Ovary (tissue), 7 donors: ENCODE measurements at regions not wholly inside any gene's neighbourhood (a gene's known extent, or its start where the extent isn't known, plus 50 kb on each side); places are given as distances from the start of the nearest gene placed in this dataset.

Source experiments
- DNase-seq, 5 donors: peaks; one replicate each; pipeline ENCODE4 v3.0.0-alpha.2; 2019 to 2020
- H3K27ac ChIP-seq, 2 donors: fragments of 200-600 bp; one replicate each; pipeline versions ENCODE4 v1.5.1 to v1.8.0; 2019 to 2022
- H3K27me3 ChIP-seq: fragments of 200-600 bp; one replicate; pipeline ENCODE4 v1.8.0; 2022
- H3K36me3 ChIP-seq: fragments of 200-600 bp; sonication (generic); one replicate; pipeline ENCODE4 v1.5.1; 2019
- H3K4me1 ChIP-seq: one replicate; pipeline ENCODE4 v1.8.1; 2013; ENCODE audit warnings: mild to moderate bottlenecking, moderate library complexity; ENCODE audit not compliant: insufficient read depth
- H3K4me3 ChIP-seq: fragments of 200-600 bp; sonication (generic); one replicate; pipeline ENCODE4 v1.5.1; 2017
- H3K9me3 ChIP-seq, 2 donors: fragments of 200-600 bp in 1 of 2; sonication (generic) in 1 of 2; one replicate each; pipeline versions ENCODE4 v1.5.1 to v1.8.1; 2013 to 2019; ENCODE audit warnings: mild to moderate bottlenecking in 1 of 2, moderate library complexity in 1 of 2
- EP300 ChIP-seq: sonication (generic); formaldehyde crosslinking; IDR thresholded peaks from one replicate; pipeline ENCODE4 v1.6.1; 2017; ENCODE audit warnings: antibody characterized with exemption
- POLR2A ChIP-seq: fragments of 450-650 bp; IDR thresholded peaks from one replicate; pipeline ENCODE4 v1.6.1; 2017; ENCODE audit warnings: antibody characterized with exemption, mild to moderate bottlenecking, moderate library complexity
- WGBS, 3 donors: extraction: QIAGEN DNeasy Blood & Tissue Kit in 1 of 3; methylation state at CpG; one replicate each; pipeline versions ENCODE4 v1.1.5 to v1.1.7; 2013 to 2017; 5-methylcytosine and 5-hydroxymethylcytosine counted together
- intact Hi-C, 4 donors: fragments of 100-400 bp; cut with DNase I; formaldehyde crosslinking; loops; one replicate each; pipeline versions ENCODE4 v1.11.0 to v1.15.1; 2022 to 2023
- TF ChIP-seq, protein P1 (sequence below), 3 donors: fragments of 450-650 bp in 2 of 3; fragments of 200-600 bp in 1 of 3; IDR thresholded peaks; one replicate each; pipeline versions ENCODE4 v1.5.1 to v1.8.0; 2016 to 2022; ENCODE audit warnings: antibody characterized with exemption in 3 of 3, mild to moderate bottlenecking in 1 of 3
- donor health status: DM: no; HTN: no; CAD: no; lungs with moderate emphysema.
- donor health status: DM: no; HTN: no; CAD: no.
- donor health status: Bipolar disorder and iron deficiency.
- donor health status: DM: no; HTN: no; CAD: no.
- donor health status: DM: yes; HTN: yes; CAD: no.

DNA sequence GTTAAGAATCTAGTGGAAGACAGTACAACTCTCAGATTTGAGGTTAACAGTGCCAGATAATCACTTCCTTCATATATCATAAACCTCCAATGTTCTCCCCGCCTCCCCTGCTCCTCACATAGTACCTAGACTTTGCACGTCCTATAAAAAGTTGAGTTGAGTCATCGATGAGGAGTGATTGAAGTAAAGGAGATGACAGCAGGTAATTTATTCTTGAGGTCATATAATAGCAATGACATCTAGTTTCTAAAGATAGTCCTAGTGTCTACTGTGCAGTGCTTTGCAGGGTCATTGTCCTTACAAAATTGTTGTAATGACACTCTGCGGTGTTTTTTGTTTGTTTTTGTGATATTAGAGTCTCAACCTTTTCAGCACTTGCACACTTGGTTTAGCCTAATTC lies 510.5 kb upstream of the LRFN5 start:
- no peaks in the 10 kb centered on the region for H3K9me3 ChIP-seq
- intact Hi-C loops = no loop called here
- no peak overlapping the region for H3K4me3 ChIP-seq
- no peak for TF ChIP-seq EP300
- no peak for TF ChIP-seq POLR2A
- TF ChIP-seq, protein P1, sequence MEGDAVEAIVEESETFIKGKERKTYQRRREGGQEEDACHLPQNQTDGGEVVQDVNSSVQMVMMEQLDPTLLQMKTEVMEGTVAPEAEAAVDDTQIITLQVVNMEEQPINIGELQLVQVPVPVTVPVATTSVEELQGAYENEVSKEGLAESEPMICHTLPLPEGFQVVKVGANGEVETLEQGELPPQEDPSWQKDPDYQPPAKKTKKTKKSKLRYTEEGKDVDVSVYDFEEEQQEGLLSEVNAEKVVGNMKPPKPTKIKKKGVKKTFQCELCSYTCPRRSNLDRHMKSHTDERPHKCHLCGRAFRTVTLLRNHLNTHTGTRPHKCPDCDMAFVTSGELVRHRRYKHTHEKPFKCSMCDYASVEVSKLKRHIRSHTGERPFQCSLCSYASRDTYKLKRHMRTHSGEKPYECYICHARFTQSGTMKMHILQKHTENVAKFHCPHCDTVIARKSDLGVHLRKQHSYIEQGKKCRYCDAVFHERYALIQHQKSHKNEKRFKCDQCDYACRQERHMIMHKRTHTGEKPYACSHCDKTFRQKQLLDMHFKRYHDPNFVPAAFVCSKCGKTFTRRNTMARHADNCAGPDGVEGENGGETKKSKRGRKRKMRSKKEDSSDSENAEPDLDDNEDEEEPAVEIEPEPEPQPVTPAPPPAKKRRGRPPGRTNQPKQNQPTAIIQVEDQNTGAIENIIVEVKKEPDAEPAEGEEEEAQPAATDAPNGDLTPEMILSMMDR (IDR thresholded peaks at IDR 0.05) = no peak
- no peak for DNase-seq
- H3K4me1 ChIP-seq = no peaks in the 10 kb centered on the region
- H3K36me3 ChIP-seq = no peaks in the 10 kb centered on the region
- no peaks in the 10 kb centered on the region for H3K27me3 ChIP-seq
- WGBS, 3 donors = 85 to 87% (median 87%) methylated on average over 4 of the region's 4 CpGs
- H3K27ac ChIP-seq = no peak overlapping the region

DNA sequence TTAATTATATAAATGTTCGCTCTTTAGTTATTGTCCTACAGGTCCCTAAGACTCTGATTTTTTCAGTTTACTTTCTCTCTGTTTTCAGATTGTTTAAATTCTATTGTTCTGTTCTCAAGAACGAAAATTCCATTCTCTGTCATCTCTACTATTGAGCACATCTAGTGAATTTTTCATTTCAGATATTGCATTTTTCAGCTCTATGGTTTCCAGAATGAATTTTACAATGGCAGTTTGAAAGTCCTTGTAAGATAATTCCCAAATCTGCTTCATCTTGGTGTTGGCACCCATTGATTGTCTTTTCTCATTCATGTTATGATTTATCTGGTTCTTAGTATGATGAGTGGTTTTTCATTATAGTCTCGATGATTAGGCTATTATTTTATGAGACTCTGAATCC lies 519.6 kb upstream of the LRFN5 start:
- no peaks in the 10 kb centered on the region for H3K27me3 ChIP-seq
- no peaks in the 10 kb centered on the region for H3K4me1 ChIP-seq
- intact Hi-C loops = no loop called here
- no peaks in the 10 kb centered on the region for H3K9me3 ChIP-seq
- H3K36me3 ChIP-seq = no peaks in the 10 kb centered on the region
- no peak for DNase-seq
- H3K27ac ChIP-seq = no peak overlapping the region
- H3K4me3 ChIP-seq = no peak overlapping the region
- TF ChIP-seq EP300 (no peak), POLR2A (no peak)
- TF ChIP-seq, protein P1 (IDR thresholded peaks at IDR 0.05) = no peak
- WGBS, 3 donors = 82 to 89% (median 87%) methylated on average over 3 of the region's 3 CpGs

DNA sequence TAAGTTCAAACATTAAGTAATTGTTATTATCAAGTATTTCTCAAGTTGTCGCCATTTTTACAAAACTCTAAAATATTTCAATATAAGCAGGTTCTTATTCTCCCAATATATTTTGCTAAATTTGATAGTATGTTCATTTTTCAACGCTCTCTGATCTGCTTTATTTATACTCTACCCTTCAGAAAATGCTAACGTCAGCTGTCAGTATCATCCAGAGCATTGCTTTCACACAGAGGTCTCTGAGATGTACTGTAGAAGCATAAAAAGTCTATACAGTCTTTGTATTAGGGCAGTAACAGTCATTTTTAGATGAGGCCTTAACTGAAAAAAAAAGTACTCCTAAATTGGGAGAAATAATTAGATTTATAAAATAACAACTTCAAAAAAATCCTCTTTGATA lies 533.1 kb upstream of the LRFN5 start:
- 76 to 86% (median 78%) methylated on average over 3 of the region's 3 CpGs for WGBS, 3 donors
- Histone ChIP-seq H3K27ac (no peak overlapping the region), H3K4me1 (no peaks in the 10 kb centered on the region), H3K9me3 (no peaks in the 10 kb centered on the region), H3K27me3 (no peaks in the 10 kb centered on the region), H3K4me3 (no peak overlapping the region), H3K36me3 (no peaks in the 10 kb centered on the region)
- DNase-seq = no peak
- intact Hi-C loops = no loop called here
- no peak for TF ChIP-seq EP300
- TF ChIP-seq, protein P1 (IDR thresholded peaks at IDR 0.05) = no peak
- TF ChIP-seq POLR2A = no peak

DNA sequence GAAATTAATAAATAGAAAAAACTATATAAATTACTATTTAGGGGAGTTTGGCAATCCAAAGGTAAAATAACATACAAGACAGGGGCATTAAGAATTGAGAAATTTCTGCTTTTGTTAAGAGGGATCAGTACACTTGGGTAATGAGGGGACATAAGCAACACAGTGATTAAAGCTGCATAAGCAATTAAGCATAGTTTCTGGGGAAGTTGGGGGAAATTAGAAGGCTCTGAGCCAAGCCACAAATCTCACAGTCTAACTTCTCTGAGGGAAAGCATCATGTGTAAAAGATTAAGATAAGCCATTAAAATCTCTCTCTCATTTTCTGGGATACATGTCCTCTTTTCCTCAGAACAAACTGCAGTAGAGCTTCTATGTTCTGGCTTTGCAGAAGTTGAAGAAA lies 533.9 kb upstream of the LRFN5 start:
- Histone ChIP-seq H3K4me3 (no peak overlapping the region), H3K36me3 (no peaks in the 10 kb centered on the region), H3K27ac (no peak overlapping the region), H3K9me3 (no peaks in the 10 kb centered on the region), H3K27me3 (no peaks in the 10 kb centered on the region), H3K4me1 (no peaks in the 10 kb centered on the region)
- intact Hi-C loops = no loop called here
- TF ChIP-seq, protein P1 (IDR thresholded peaks at IDR 0.05) = no peak
- TF ChIP-seq EP300 = no peak
- no peak for TF ChIP-seq POLR2A
- DNase-seq = no peak

DNA sequence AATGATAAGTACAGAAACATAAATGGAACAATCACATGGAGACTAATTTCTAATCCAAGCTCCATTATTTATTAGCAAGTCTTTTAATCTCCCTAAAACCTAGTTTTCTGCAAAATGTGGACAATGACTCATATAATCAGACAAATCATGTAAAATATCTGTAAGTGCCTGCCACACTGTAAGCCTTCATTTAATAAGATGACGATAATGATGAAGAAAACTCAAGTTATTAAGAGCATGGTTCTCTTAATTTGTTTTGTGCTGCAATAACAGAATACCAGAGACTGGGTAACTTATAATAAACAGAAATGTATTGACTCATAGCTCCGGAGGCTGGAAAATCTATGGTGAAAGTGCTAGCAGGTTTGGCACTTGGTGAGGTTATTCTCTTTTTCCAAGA lies 535.3 kb upstream of the LRFN5 start:
- Histone ChIP-seq H3K27ac (no peak overlapping the region), H3K36me3 (no peaks in the 10 kb centered on the region), H3K27me3 (no peaks in the 10 kb centered on the region), H3K9me3 (no peaks in the 10 kb centered on the region), H3K4me3 (no peak overlapping the region), H3K4me1 (no peaks in the 10 kb centered on the region)
- WGBS, 3 donors = 84 to 92% (median 89%) methylated on average over 2 of the region's 2 CpGs
- TF ChIP-seq, protein P1 (IDR thresholded peaks at IDR 0.05) = no peak
- TF ChIP-seq POLR2A (no peak), EP300 (no peak)
- intact Hi-C loops = no loop called here
- no peak for DNase-seq
